ENCODE measurements at regions not wholly inside any gene's neighbourhood (a gene's known extent, or its start where the extent isn't known, plus 50 kb on each side); places are given as distances from the start of the nearest gene placed in this dataset.

DNA sequence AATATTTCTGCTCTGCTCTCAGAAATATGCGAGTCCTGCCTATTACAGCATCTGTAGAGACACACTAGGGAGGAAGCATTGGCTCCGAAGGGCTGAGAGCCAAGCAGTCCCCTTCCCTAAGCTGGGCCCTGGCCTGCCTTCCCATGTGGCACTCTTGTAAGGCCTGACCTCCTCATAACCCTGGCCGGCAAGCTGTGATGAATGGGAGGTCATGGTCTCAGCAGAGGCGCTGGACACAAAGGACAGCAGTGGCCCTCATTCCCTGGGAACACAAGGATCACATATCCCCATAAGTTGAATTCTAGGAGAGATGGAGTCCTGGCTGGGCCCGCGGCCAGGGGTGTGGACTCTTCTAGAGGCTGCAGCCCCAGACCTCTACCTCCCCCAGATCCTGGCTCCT lies 483.3 kb downstream of the ZNF536 start (continued):
- TF ChIP-seq, protein P1, sequence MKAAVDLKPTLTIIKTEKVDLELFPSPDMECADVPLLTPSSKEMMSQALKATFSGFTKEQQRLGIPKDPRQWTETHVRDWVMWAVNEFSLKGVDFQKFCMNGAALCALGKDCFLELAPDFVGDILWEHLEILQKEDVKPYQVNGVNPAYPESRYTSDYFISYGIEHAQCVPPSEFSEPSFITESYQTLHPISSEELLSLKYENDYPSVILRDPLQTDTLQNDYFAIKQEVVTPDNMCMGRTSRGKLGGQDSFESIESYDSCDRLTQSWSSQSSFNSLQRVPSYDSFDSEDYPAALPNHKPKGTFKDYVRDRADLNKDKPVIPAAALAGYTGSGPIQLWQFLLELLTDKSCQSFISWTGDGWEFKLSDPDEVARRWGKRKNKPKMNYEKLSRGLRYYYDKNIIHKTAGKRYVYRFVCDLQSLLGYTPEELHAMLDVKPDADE (IDR thresholded peaks at IDR 0.05) = no peak
- TF ChIP-seq EZH2phosphoT487 (IDR thresholded peaks at IDR 0.05; ENCODE audit: unreplicated experiment) = no peak

DNA sequence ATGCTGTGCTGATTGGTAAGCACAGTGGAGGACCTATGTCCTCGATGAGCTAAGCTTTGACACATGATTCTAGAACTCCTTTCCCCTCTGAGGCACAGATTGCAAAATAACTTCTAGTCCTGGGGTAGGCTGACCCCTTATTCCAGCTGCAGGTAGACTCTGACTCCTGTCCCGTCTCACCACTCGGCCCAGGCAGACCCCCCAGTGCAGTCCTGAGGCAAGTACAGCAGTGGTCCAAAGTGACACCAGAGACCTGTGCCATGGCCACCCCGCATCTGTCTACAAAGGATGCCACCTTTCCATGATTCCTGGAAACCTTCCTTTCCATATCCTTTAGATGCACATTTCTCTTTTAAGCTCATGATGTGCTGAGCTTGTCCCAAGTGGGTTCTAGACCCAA lies 482.5 kb downstream of the ZNF536 start:
- H3K27me3 Mint-ChIP-seq (ENCODE audit: insufficient read depth, low read depth, poor library complexity) = no peaks in the 10 kb centered on the region
- DNase-seq (ENCODE audit: low spot score) (no peak), ATAC-seq (no peak)
- Histone ChIP-seq H3K4me1 (ENCODE audit: insufficient read depth) (no peaks in the 10 kb centered on the region), H3K79me2 (replicated peaks; ENCODE audit: insufficient read depth) (no peaks in the 10 kb centered on the region), H2AFZ (no peak overlapping the region), H3K9me2 (ENCODE audit: insufficient read depth) (peaks cover 4% of the 10 kb centered on the region; the same call in 1 of the 2 replicates), H3K4me3 (no peak overlapping the region), H4K20me1 (replicated peaks; ENCODE audit: insufficient read depth) (no peaks in the 10 kb centered on the region), H3K4me2 (no peak overlapping the region), H3F3A (replicated peaks; ENCODE audit: low read depth) (no peaks in the 10 kb centered on the region), H3K27me3 (ENCODE audit: insufficient read depth) (no peaks in the 10 kb centered on the region), H3K27ac (ENCODE audit: low read depth) (no peak overlapping the region), H3K36me3 (ENCODE audit: insufficient read depth) (no peaks in the 10 kb centered on the region)
- no peak overlapping the region for H3K27ac Mint-ChIP-seq
- no peaks in the 10 kb centered on the region for H3K4me1 Mint-ChIP-seq
- H3K36me3 Mint-ChIP-seq (ENCODE audit: low read depth) = no peaks in the 10 kb centered on the region
- H3K9me3 Mint-ChIP-seq = no peaks in the 10 kb centered on the region
- no peak overlapping the region for H3K4me3 Mint-ChIP-seq
- TF ChIP-seq, protein P2, sequence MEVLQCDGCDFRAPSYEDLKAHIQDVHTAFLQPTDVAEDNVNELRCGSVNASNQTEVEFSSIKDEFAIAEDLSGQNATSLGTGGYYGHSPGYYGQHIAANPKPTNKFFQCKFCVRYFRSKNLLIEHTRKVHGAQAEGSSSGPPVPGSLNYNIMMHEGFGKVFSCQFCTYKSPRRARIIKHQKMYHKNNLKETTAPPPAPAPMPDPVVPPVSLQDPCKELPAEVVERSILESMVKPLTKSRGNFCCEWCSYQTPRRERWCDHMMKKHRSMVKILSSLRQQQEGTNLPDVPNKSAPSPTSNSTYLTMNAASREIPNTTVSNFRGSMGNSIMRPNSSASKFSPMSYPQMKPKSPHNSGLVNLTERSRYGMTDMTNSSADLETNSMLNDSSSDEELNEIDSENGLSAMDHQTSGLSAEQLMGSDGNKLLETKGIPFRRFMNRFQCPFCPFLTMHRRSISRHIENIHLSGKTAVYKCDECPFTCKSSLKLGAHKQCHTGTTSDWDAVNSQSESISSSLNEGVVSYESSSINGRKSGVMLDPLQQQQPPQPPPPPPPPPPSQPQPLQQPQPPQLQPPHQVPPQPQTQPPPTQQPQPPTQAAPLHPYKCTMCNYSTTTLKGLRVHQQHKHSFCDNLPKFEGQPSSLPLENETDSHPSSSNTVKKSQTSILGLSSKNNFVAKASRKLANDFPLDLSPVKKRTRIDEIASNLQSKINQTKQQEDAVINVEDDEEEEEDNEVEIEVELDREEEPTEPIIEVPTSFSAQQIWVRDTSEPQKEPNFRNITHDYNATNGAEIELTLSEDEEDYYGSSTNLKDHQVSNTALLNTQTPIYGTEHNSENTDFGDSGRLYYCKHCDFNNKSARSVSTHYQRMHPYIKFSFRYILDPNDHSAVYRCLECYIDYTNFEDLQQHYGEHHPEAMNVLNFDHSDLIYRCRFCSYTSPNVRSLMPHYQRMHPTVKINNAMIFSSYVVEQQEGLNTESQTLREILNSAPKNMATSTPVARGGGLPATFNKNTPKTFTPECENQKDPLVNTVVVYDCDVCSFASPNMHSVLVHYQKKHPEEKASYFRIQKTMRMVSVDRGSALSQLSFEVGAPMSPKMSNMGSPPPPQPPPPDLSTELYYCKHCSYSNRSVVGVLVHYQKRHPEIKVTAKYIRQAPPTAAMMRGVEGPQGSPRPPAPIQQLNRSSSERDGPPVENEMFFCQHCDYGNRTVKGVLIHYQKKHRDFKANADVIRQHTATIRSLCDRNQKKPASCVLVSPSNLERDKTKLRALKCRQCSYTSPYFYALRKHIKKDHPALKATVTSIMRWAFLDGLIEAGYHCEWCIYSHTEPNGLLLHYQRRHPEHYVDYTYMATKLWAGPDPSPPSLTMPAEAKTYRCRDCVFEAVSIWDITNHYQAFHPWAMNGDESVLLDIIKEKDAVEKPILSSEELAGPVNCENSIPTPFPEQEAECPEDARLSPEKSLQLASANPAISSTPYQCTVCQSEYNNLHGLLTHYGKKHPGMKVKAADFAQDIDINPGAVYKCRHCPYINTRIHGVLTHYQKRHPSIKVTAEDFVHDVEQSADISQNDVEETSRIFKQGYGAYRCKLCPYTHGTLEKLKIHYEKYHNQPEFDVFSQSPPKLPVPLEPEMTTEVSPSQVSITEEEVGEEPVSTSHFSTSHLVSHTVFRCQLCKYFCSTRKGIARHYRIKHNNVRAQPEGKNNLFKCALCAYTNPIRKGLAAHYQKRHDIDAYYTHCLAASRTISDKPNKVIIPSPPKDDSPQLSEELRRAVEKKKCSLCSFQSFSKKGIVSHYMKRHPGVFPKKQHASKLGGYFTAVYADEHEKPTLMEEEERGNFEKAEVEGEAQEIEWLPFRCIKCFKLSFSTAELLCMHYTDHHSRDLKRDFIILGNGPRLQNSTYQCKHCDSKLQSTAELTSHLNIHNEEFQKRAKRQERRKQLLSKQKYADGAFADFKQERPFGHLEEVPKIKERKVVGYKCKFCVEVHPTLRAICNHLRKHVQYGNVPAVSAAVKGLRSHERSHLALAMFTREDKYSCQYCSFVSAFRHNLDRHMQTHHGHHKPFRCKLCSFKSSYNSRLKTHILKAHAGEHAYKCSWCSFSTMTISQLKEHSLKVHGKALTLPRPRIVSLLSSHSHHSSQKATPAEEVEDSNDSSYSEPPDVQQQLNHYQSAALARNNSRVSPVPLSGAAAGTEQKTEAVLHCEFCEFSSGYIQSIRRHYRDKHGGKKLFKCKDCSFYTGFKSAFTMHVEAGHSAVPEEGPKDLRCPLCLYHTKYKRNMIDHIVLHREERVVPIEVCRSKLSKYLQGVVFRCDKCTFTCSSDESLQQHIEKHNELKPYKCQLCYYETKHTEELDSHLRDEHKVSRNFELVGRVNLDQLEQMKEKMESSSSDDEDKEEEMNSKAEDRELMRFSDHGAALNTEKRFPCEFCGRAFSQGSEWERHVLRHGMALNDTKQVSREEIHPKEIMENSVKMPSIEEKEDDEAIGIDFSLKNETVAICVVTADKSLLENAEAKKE (CRISPR knock-in tag; IDR thresholded peaks at IDR 0.05) = no peak
- TF ChIP-seq, protein P3, sequence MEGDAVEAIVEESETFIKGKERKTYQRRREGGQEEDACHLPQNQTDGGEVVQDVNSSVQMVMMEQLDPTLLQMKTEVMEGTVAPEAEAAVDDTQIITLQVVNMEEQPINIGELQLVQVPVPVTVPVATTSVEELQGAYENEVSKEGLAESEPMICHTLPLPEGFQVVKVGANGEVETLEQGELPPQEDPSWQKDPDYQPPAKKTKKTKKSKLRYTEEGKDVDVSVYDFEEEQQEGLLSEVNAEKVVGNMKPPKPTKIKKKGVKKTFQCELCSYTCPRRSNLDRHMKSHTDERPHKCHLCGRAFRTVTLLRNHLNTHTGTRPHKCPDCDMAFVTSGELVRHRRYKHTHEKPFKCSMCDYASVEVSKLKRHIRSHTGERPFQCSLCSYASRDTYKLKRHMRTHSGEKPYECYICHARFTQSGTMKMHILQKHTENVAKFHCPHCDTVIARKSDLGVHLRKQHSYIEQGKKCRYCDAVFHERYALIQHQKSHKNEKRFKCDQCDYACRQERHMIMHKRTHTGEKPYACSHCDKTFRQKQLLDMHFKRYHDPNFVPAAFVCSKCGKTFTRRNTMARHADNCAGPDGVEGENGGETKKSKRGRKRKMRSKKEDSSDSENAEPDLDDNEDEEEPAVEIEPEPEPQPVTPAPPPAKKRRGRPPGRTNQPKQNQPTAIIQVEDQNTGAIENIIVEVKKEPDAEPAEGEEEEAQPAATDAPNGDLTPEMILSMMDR (conservative IDR thresholded peaks at IDR 0.05; ENCODE audit: low read depth in 2 of 2) = no peak
- no peak for TF ChIP-seq POLR2AphosphoS5 (IDR thresholded peaks at IDR 0.05; ENCODE audit: low read depth)
- no peak for TF ChIP-seq ZNF331 (CRISPR knock-in tag; IDR thresholded peaks at IDR 0.05; ENCODE audit: low read depth)
- TF ChIP-seq CREB1 (CRISPR knock-in tag; IDR thresholded peaks at IDR 0.05; ENCODE audit: low read depth) = no peak
- TF ChIP-seq ZNF114 (CRISPR knock-in tag; IDR thresholded peaks at IDR 0.05) = no peak
- TF ChIP-seq NANOG (IDR thresholded peaks at IDR 0.05; ENCODE audit: borderline replicate concordance) = no peak
